T-cell (primary cell): ENCODE measurements at regions not wholly inside any gene's neighbourhood (a gene's known extent, or its start where the extent isn't known, plus 50 kb on each side); places are given as distances from the start of the nearest gene placed in this dataset.

ENCODE experiments used
- ATAC-seq, 4 experiments: fragments of 200-7000 bp in 3 of 4; fragments of 150-1000 bp in 1 of 4; cut with Tn5 transposase; replicated peaks in 1 of 4; 1 replicate in 3 of 4; 2 replicates in 1 of 4; pipeline ENCODE4 v1.10.0; 2021; ENCODE audit warnings: moderate library complexity in 3 of 4, mild to moderate bottlenecking in 2 of 4, moderate number of reproducible peaks in 1 of 4
- CTCF ChIA-PET, 2 donors: fragments of 300-600 bp; sonication (Branson Sonifier 250); formaldehyde crosslinking; loops; one replicate each; lab custom pipeline; 2022; ENCODE audit warnings: antibody characterized with exemption in 2 of 2; lab: Charles Lee
- POLR2A ChIA-PET, 2 donors: fragments of 300-600 bp; sonication (Branson Sonifier 250); formaldehyde crosslinking; loops; one replicate each; lab custom pipeline; 2022; ENCODE audit warnings: antibody characterized with exemption in 2 of 2; lab: Charles Lee
- DNase-seq, 35 experiments: peaks; one replicate each; pipeline versions ENCODE4 v3.0.0 to v3.0.0-alpha.2; 2013 to 2023
- H3K27ac ChIP-seq: one replicate; pipeline ENCODE4 v1.5.1; 2013; ENCODE audit warnings: low read length
- H3K27me3 ChIP-seq, 2 experiments: replicated peaks in 1 of 2; 1 replicate in 1 of 2; 2 replicates in 1 of 2; pipeline versions ENCODE4 v1.6.1 to v1.7.0; 2013; ENCODE audit warnings: low read length in 1 of 2, mixed read lengths in 1 of 2; ENCODE audit not compliant: control insufficient read depth in 2 of 2, insufficient read depth in 2 of 2; ENCODE audit errors: extremely low read depth in 1 of 2
- H3K36me3 ChIP-seq, 2 donors: 1 replicate in 1 of 2; 2 replicates in 1 of 2; pipeline versions ENCODE4 v1.6.1 to v1.7.0; 2013; ENCODE audit warnings: low read length in 1 of 2; ENCODE audit not compliant: control insufficient read depth in 2 of 2, insufficient read depth in 1 of 2; ENCODE audit errors: extremely low read depth in 1 of 2
- H3K4me1 ChIP-seq, 2 experiments: 1 replicate in 1 of 2; 2 replicates in 1 of 2; pipeline versions ENCODE4 v1.6.1 to v1.7.0; 2013; ENCODE audit warnings: low read length in 2 of 2, mixed read lengths in 1 of 2; ENCODE audit not compliant: insufficient read depth in 2 of 2, control insufficient read depth in 1 of 2; ENCODE audit errors: extremely low read depth in 1 of 2
- H3K4me3 ChIP-seq, 2 donors: 1 replicate in 1 of 2; 2 replicates in 1 of 2; pipeline versions ENCODE4 v1.5.1 to v1.7.0; 2013; ENCODE audit warnings: mild to moderate bottlenecking in 2 of 2, low read length in 1 of 2, moderate library complexity in 1 of 2; ENCODE audit not compliant: control insufficient read depth in 1 of 2; ENCODE audit errors: extremely low read depth in 1 of 2
- H3K9me3 ChIP-seq: 2 replicates; pipeline ENCODE4 v1.7.0; 2013
- H3K27ac Mint-ChIP-seq, 2 donors: one replicate each; pipeline ENCODE4 v1.8.0; 2020 to 2021; ENCODE audit warnings: mild to moderate bottlenecking in 2 of 2, mixed read lengths in 2 of 2
- H3K27me3 Mint-ChIP-seq, 2 donors: one replicate each; pipeline ENCODE4 v1.8.0; 2021 to 2022; ENCODE audit warnings: mixed read lengths in 2 of 2
- H3K36me3 Mint-ChIP-seq: one replicate; pipeline ENCODE4 v1.8.0; 2021; ENCODE audit warnings: mixed read lengths
- H3K4me1 Mint-ChIP-seq, 3 donors: one replicate each; pipeline ENCODE4 v1.8.0; 2020 to 2022; ENCODE audit warnings: mixed read lengths in 3 of 3, mild to moderate bottlenecking in 1 of 3
- H3K4me3 Mint-ChIP-seq, 3 donors: one replicate each; pipeline ENCODE4 v1.8.0; 2020 to 2022; ENCODE audit warnings: mild to moderate bottlenecking in 3 of 3, mixed read lengths in 3 of 3, moderate library complexity in 3 of 3
- H3K9me3 Mint-ChIP-seq, 3 donors: one replicate each; pipeline ENCODE4 v1.8.0; 2020 to 2022; ENCODE audit warnings: mixed read lengths in 3 of 3
- WGBS: methylation state at CpG from one replicate; pipeline ENCODE4 v1.1.5; 2013; ENCODE audit warnings: missing lambda C conversion rate; ENCODE audit not compliant: insufficient coverage; 5-methylcytosine and 5-hydroxymethylcytosine counted together

GRCh38 chr16:72646615-72647014 lies 401.3 kb downstream of the ZFHX3 start:
- ChIA-PET POLR2A (no interaction called here), CTCF (no interaction called here)
- no peak for ATAC-seq
- Mint-ChIP-seq H3K27me3 (no peaks in the 10 kb centered on the region), H3K4me3 (no peak overlapping the region), H3K27ac (no peak overlapping the region), H3K36me3 (no peaks in the 10 kb centered on the region), H3K4me1 (no peaks in the 10 kb centered on the region), H3K9me3 (peaks cover 0 to 5% (median under 1%) of the 10 kb centered on the region in 3 donors)
- Histone ChIP-seq H3K36me3 (no peaks in the 10 kb centered on the region), H3K27me3 (no peaks in the 10 kb centered on the region), H3K27ac (no peak overlapping the region), H3K9me3 (no peaks in the 10 kb centered on the region), H3K4me1 (no peaks in the 10 kb centered on the region), H3K4me3 (no peak overlapping the region)
- DNase-seq = no peak
- no CpG with 5 or more reads among the region's 3 CpGs for WGBS

DNA sequence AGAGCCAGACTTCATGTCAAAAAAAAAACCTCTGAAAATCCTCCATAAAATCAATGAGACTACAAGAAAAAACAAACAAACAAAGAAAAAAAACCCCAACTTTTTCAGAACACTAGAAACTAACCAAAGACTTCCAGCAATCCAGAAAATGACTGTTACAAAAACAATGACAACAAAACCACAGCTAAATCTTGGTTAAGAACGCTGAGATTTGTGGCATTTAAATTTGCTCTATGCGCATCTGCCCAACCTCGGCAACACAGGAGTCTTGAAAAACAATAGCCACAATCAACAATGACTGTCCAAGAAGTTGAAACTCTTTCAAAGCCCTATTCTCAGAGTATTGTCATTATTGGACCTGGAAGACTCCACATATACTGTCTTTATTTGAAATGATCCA lies 402.4 kb downstream of the ZFHX3 start:
- CTCF ChIA-PET = no interaction called here
- no peak overlapping the region for H3K4me3 Mint-ChIP-seq
- POLR2A ChIA-PET = interaction anchor here in 1 of 2 donors (0.7 kb wide), 1 partner anchor 137 kb away, joined by 5 read pairs; no protein-coding TSS in a partner anchor

GRCh38 chr16:72644911-72645310 lies 403.0 kb downstream of the ZFHX3 start:
- H3K4me3 Mint-ChIP-seq = no peak overlapping the region
- H3K9me3 Mint-ChIP-seq = peaks cover 0 to 9% (median 4%) of the 10 kb centered on the region in 3 donors
- no peaks in the 10 kb centered on the region for H3K27me3 Mint-ChIP-seq
- H3K4me1 ChIP-seq = no peaks in the 10 kb centered on the region
- H3K27ac Mint-ChIP-seq = no peak overlapping the region
- no peak overlapping the region for H3K27ac ChIP-seq
- no peak for DNase-seq
- no peaks in the 10 kb centered on the region for H3K27me3 ChIP-seq
- no peak for ATAC-seq
- ChIA-PET CTCF (no interaction called here), POLR2A (interaction anchor here in 1 of 2 donors (0.7 kb wide), 1 partner anchor 138 kb away, joined by 5 read pairs; no protein-coding TSS in a partner anchor)
- no peaks in the 10 kb centered on the region for H3K4me1 Mint-ChIP-seq
- no peaks in the 10 kb centered on the region for H3K9me3 ChIP-seq
- H3K36me3 ChIP-seq = no peaks in the 10 kb centered on the region
- H3K36me3 Mint-ChIP-seq = no peaks in the 10 kb centered on the region
- H3K4me3 ChIP-seq = no peak overlapping the region

More for the DNA sequence above, 402.4 kb downstream of the ZFHX3 start:
- Histone ChIP-seq H3K4me3 (no peak overlapping the region), H3K4me1 (no peaks in the 10 kb centered on the region), H3K36me3 (no peaks in the 10 kb centered on the region), H3K9me3 (no peaks in the 10 kb centered on the region), H3K27ac (no peak overlapping the region), H3K27me3 (no peaks in the 10 kb centered on the region)
- H3K9me3 Mint-ChIP-seq = peaks cover 0 to 9% (median 4%) of the 10 kb centered on the region in 3 donors
- ATAC-seq = no peak
- DNase-seq = no peak
- H3K36me3 Mint-ChIP-seq = no peaks in the 10 kb centered on the region
- no peaks in the 10 kb centered on the region for H3K4me1 Mint-ChIP-seq
- no peaks in the 10 kb centered on the region for H3K27me3 Mint-ChIP-seq
- 100% methylated on average over 2 of the region's 3 CpGs for WGBS
- H3K27ac Mint-ChIP-seq = no peak overlapping the region

DNA sequence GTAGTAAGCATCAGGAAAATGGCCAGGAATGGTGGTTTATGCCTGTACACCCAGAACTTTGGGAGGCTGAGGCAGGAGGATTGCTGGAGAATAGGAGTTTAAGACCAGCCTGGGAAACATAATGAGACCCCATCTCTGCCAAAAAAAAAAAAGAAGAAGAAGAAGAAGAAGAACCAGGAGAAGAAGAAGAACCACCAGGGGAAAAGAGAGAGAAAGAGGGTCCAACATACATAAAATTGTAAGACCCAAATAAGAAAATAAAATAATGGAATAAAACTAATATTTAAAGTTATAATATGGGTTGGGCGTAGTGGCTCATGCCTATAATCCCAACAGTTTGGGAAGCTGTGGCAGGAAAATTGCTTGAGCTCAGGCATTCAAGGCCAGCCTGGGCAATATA lies 408.4 kb downstream of the ZFHX3 start:
- ChIA-PET CTCF (no interaction called here), POLR2A (no interaction called here)
- H3K9me3 ChIP-seq = no peaks in the 10 kb centered on the region
- no peak overlapping the region for H3K4me3 ChIP-seq
- H3K9me3 Mint-ChIP-seq = peaks cover 7 to 29% (median 13%) of the 10 kb centered on the region in 3 donors
- peaks cover 0 to 4% of the 10 kb centered on the region in 2 donors for H3K27me3 Mint-ChIP-seq
- peaks cover 0 to 5% (median 0%) of the 10 kb centered on the region in 3 donors for H3K4me1 Mint-ChIP-seq
- no CpG with 5 or more reads among the region's 1 CpG for WGBS
- DNase-seq (no peak), ATAC-seq (no peak)
- H3K36me3 ChIP-seq = no peaks in the 10 kb centered on the region
- H3K27ac ChIP-seq = no peak overlapping the region
- H3K27ac Mint-ChIP-seq = no peak overlapping the region
- H3K27me3 ChIP-seq = no peaks in the 10 kb centered on the region
- no peaks in the 10 kb centered on the region for H3K36me3 Mint-ChIP-seq
- no peak overlapping the region for H3K4me3 Mint-ChIP-seq
- no peaks in the 10 kb centered on the region for H3K4me1 ChIP-seq

- Histone ChIP-seq H3K9me3 (no peaks in the 10 kb centered on the region), H3K27ac (no peak overlapping the region), H3K4me3 (no peak overlapping the region), H3K4me1 (no peaks in the 10 kb centered on the region), H3K27me3 (no peaks in the 10 kb centered on the region), H3K36me3 (no peaks in the 10 kb centered on the region)
- H3K27ac Mint-ChIP-seq = no peak overlapping the region
- WGBS = no CpG with 5 or more reads among the region's 1 CpG
- no peak for ATAC-seq
- H3K4me1 Mint-ChIP-seq = peaks cover 0 to 5% (median 0%) of the 10 kb centered on the region in 3 donors
- POLR2A ChIA-PET = no interaction called here
- H3K36me3 Mint-ChIP-seq = no peaks in the 10 kb centered on the region
- H3K4me3 Mint-ChIP-seq = no peak overlapping the region
- H3K27me3 Mint-ChIP-seq = peaks cover 0 to 4% of the 10 kb centered on the region in 2 donors
- no peak for DNase-seq
- peaks cover 9 to 24% (median 13%) of the 10 kb centered on the region in 3 donors for H3K9me3 Mint-ChIP-seq
- CTCF ChIA-PET = no interaction called here
Observed at GRCh38 chr16:72637306-72637705, 410.6 kb downstream of the ZFHX3 start.

GRCh38 chr16:72635694-72636093 lies 412.2 kb downstream of the ZFHX3 start:
- DNase-seq (no peak), ATAC-seq (no peak)
- Histone ChIP-seq H3K9me3 (no peaks in the 10 kb centered on the region), H3K4me3 (no peak overlapping the region), H3K27me3 (no peaks in the 10 kb centered on the region), H3K36me3 (no peaks in the 10 kb centered on the region), H3K4me1 (no peaks in the 10 kb centered on the region), H3K27ac (no peak overlapping the region)
- WGBS = no CpG with 5 or more reads among the region's 5 CpGs
- Mint-ChIP-seq H3K4me3 (no peak overlapping the region), H3K27ac (no peak overlapping the region), H3K4me1 (peaks cover 0 to 5% (median 0%) of the 10 kb centered on the region in 3 donors), H3K9me3 (peaks cover 5 to 20% (median 13%) of the 10 kb centered on the region in 3 donors), H3K27me3 (peaks cover 0 to 4% of the 10 kb centered on the region in 2 donors), H3K36me3 (no peaks in the 10 kb centered on the region)
- ChIA-PET CTCF (no interaction called here), POLR2A (no interaction called here)

DNA sequence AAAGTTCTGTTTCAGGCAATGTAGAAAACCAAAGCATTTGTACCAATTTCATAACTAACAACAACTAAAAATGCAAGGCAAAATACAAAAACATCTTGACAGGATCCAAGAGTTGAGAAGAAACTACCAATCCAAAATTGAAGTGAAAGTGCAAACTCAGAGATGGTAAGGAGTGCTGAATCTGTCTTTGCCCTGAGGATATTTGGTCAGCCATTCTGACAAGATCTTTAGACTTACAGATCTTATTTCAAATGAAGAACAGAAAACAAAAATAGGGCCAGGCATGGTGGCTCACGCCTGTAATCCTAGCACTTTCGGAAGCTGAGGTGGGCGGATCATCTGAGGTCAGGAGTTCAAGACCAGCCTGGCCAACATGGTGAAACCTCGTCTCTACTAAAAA lies 412.8 kb downstream of the ZFHX3 start:
- 100% methylated on average over 1 of the region's 4 CpGs for WGBS
- no peak overlapping the region for H3K27ac ChIP-seq
- no peaks in the 10 kb centered on the region for H3K4me1 ChIP-seq
- ATAC-seq = no peak
- H3K4me3 Mint-ChIP-seq = no peak overlapping the region
- peaks cover 0 to 5% (median 0%) of the 10 kb centered on the region in 3 donors for H3K4me1 Mint-ChIP-seq
- no peaks in the 10 kb centered on the region for H3K36me3 ChIP-seq
- no peaks in the 10 kb centered on the region for H3K27me3 ChIP-seq
- peaks cover 5 to 20% (median 13%) of the 10 kb centered on the region in 3 donors for H3K9me3 Mint-ChIP-seq
- CTCF ChIA-PET = no interaction called here
- H3K27ac Mint-ChIP-seq = no peak overlapping the region
- H3K36me3 Mint-ChIP-seq = no peaks in the 10 kb centered on the region
- no peak overlapping the region for H3K4me3 ChIP-seq
- no peaks in the 10 kb centered on the region for H3K9me3 ChIP-seq
- no peak for DNase-seq
- POLR2A ChIA-PET = no interaction called here
- H3K27me3 Mint-ChIP-seq = peaks cover 0 to 4% of the 10 kb centered on the region in 2 donors
